ENCODE measurements at regions not wholly inside any gene's neighbourhood (a gene's known extent, or its start where the extent isn't known, plus 50 kb on each side); places are given as distances from the start of the nearest gene placed in this dataset.
A peak's percentile ranks its signal among the peaks of the same experiment; 100 is the strongest.
"Not testable (repeated sequence)": the region's sequence is repeated elsewhere in the genome, so short reads cannot be mapped to it uniquely, and the experiment has no call there.

GRCh38 chr3:75237053-75237452 is 427.1 kb upstream of the FRG2C start:
- H3K9me3 Mint-ChIP-seq = no peaks in the 10 kb centered on the region
- H3K27ac Mint-ChIP-seq = no peak overlapping the region
- TF ChIP-seq, protein P1, sequence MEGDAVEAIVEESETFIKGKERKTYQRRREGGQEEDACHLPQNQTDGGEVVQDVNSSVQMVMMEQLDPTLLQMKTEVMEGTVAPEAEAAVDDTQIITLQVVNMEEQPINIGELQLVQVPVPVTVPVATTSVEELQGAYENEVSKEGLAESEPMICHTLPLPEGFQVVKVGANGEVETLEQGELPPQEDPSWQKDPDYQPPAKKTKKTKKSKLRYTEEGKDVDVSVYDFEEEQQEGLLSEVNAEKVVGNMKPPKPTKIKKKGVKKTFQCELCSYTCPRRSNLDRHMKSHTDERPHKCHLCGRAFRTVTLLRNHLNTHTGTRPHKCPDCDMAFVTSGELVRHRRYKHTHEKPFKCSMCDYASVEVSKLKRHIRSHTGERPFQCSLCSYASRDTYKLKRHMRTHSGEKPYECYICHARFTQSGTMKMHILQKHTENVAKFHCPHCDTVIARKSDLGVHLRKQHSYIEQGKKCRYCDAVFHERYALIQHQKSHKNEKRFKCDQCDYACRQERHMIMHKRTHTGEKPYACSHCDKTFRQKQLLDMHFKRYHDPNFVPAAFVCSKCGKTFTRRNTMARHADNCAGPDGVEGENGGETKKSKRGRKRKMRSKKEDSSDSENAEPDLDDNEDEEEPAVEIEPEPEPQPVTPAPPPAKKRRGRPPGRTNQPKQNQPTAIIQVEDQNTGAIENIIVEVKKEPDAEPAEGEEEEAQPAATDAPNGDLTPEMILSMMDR (IDR thresholded peaks at IDR 0.05; ENCODE audit: unreplicated experiment in 3 of 3) = no peak
- H3K4me1 Mint-ChIP-seq = peaks cover 5% of the 10 kb centered on the region
- H3K4me3 Mint-ChIP-seq = no peak overlapping the region
- H3K36me3 Mint-ChIP-seq (ENCODE audit: low read depth) = no peaks in the 10 kb centered on the region
- no peaks in the 10 kb centered on the region for H3K27me3 Mint-ChIP-seq (ENCODE audit: low read depth)

GRCh38 chr3:75237477-75237876 is 426.7 kb upstream of the FRG2C start:
- no peaks in the 10 kb centered on the region for H3K27me3 Mint-ChIP-seq (ENCODE audit: low read depth)
- TF ChIP-seq, protein P1 (IDR thresholded peaks at IDR 0.05; ENCODE audit: unreplicated experiment in 3 of 3) = no peak
- H3K4me3 Mint-ChIP-seq = no peak overlapping the region
- H3K9me3 Mint-ChIP-seq = no peaks in the 10 kb centered on the region
- H3K36me3 Mint-ChIP-seq (ENCODE audit: low read depth) = no peaks in the 10 kb centered on the region
- peaks cover 6% of the 10 kb centered on the region for H3K4me1 Mint-ChIP-seq
- no peak overlapping the region for H3K27ac Mint-ChIP-seq

DNA sequence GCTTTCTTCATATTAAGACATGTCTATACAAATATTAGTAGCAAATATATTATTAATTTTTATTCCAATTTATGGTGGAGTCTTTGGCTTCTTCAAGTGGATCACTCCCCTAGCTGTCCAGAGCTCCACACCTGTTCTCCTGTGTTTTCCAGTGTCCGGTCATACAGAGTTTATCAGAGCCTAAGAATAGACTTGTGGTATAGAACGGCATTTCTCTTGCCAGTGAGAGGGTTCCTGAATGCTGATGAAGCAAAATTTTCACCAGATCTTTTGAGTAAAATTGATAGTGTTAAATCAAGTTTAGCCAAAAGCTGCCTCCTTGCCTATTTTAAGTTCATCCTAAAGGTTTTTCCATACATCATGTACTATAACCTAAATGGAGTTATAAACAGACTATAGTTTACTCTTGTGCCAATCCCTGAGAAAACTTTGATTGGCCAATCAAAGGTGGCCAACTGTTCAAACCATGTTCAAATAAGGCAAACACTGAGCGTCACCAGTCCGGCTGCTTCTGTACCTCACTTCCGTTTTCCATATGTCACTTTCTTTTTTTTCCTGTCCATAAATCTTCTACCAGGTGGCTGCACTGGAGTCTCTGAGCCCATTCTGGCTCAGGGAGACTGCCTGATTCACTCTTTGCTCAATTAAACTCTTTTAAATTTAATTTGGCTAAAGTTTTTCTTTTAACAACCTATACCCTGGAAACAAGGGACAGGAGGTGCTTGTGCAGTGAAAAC is 422.7 kb upstream of the FRG2C start:
- Mint-ChIP-seq H3K27ac (peak overlapping the region in 2 of 3 experiments; percentile 74 to 85), H3K4me3 (peak overlapping the region in 2 of 3 experiments; percentile 11 to 13)
- H3K36me3 Mint-ChIP-seq (ENCODE audit: low read depth); H3K27me3 Mint-ChIP-seq (ENCODE audit: low read depth); H3K4me1 Mint-ChIP-seq; H3K9me3 Mint-ChIP-seq: not testable (repeated sequence)

- no peaks in the 10 kb centered on the region for H3K9me3 Mint-ChIP-seq
- TF ChIP-seq, protein P1 (IDR thresholded peaks at IDR 0.05; ENCODE audit: unreplicated experiment in 3 of 3) = no peak
- no peaks in the 10 kb centered on the region for H3K36me3 Mint-ChIP-seq (ENCODE audit: low read depth)
- no peaks in the 10 kb centered on the region for H3K27me3 Mint-ChIP-seq (ENCODE audit: low read depth)
- H3K4me1 Mint-ChIP-seq = peaks cover 6% of the 10 kb centered on the region
- no peak overlapping the region for H3K4me3 Mint-ChIP-seq
- peak overlapping the region in 1 of 3 experiments; percentile 47 for H3K27ac Mint-ChIP-seq
Measured at GRCh38 chr3:75242012-75242735, 422.0 kb upstream of the FRG2C start.

GRCh38 chr3:75248974-75249373 is 415.2 kb upstream of the FRG2C start:
- Mint-ChIP-seq H3K4me1 (no peaks in the 10 kb centered on the region), H3K9me3 (no peaks in the 10 kb centered on the region), H3K4me3 (no peak overlapping the region), H3K36me3 (ENCODE audit: low read depth) (no peaks in the 10 kb centered on the region), H3K27me3 (ENCODE audit: low read depth) (no peaks in the 10 kb centered on the region), H3K27ac (no peak overlapping the region)
- TF ChIP-seq, protein P1 (IDR thresholded peaks at IDR 0.05; ENCODE audit: unreplicated experiment in 3 of 3) = no peak

DNA sequence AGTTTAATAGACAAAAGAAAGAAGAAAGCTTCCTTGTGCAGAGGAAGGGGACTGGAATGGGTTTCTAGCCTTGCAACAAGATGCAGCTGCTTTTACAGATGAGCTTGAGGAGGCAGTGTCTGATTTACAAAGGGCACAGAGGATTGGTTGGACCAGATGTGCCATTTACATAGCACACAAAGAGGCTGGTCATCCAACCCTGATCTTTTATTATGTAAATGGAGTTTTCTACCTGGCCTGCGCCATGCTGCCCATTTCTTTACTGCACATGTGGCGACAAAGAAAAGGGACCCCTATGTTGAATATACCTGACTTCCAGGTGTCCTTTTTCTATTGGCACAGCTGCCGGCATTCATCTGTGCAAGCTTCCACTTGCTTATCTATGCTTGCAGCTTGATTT is 409.4 kb upstream of the FRG2C start:
- peaks cover 4% of the 10 kb centered on the region for H3K27me3 Mint-ChIP-seq (ENCODE audit: low read depth)

More for the DNA sequence above, 409.4 kb upstream of the FRG2C start:
- Mint-ChIP-seq H3K9me3 (no peaks in the 10 kb centered on the region), H3K4me1 (no peaks in the 10 kb centered on the region), H3K27ac (no peak overlapping the region), H3K36me3 (ENCODE audit: low read depth) (no peaks in the 10 kb centered on the region), H3K4me3 (no peak overlapping the region)
- TF ChIP-seq, protein P1 (IDR thresholded peaks at IDR 0.05; ENCODE audit: unreplicated experiment in 3 of 3) = no peak
